ENCODE measurements at regions not wholly inside any gene's neighbourhood (a gene's known extent, or its start where the extent isn't known, plus 50 kb on each side); places are given as distances from the start of the nearest gene placed in this dataset.

DNA sequence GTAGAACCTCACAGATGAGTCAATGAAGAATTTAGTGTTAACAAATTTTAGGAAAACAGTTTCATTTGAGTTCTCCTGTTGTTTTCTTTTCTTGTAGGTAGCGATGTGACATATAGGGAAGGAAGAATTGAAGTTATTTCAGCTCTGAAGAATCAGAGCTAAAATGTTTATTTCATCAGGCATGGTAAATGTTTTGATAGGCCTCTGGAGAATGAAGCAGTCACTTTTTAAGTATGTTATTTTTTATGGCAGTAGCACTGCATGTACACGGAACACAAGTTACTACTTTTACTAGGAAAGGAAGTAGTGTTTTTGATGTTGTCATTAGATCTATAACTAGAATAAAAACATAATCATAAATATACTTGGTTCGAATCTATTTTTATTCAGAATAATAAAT lies 1357.3 kb upstream of the CITED2 start:
- Histone ChIP-seq H3K4me3 (no peak overlapping the region), H3K27me3 (no peaks in the 10 kb centered on the region), H3K9me3 (no peaks in the 10 kb centered on the region), H3K27ac (no peak overlapping the region), H3K36me3 (no peaks in the 10 kb centered on the region), H3K4me1 (no peaks in the 10 kb centered on the region)
- TF ChIP-seq POLR2AphosphoS5 (IDR thresholded peaks at IDR 0.05), result no peak
- TF ChIP-seq, protein P1, sequence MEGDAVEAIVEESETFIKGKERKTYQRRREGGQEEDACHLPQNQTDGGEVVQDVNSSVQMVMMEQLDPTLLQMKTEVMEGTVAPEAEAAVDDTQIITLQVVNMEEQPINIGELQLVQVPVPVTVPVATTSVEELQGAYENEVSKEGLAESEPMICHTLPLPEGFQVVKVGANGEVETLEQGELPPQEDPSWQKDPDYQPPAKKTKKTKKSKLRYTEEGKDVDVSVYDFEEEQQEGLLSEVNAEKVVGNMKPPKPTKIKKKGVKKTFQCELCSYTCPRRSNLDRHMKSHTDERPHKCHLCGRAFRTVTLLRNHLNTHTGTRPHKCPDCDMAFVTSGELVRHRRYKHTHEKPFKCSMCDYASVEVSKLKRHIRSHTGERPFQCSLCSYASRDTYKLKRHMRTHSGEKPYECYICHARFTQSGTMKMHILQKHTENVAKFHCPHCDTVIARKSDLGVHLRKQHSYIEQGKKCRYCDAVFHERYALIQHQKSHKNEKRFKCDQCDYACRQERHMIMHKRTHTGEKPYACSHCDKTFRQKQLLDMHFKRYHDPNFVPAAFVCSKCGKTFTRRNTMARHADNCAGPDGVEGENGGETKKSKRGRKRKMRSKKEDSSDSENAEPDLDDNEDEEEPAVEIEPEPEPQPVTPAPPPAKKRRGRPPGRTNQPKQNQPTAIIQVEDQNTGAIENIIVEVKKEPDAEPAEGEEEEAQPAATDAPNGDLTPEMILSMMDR (IDR thresholded peaks at IDR 0.05), result no peak
- DNase-seq (ENCODE audit: low spot score in 2 of 2), result no peak
- 81% methylated on average over 3 of the region's 3 CpGs for WGBS

DNA sequence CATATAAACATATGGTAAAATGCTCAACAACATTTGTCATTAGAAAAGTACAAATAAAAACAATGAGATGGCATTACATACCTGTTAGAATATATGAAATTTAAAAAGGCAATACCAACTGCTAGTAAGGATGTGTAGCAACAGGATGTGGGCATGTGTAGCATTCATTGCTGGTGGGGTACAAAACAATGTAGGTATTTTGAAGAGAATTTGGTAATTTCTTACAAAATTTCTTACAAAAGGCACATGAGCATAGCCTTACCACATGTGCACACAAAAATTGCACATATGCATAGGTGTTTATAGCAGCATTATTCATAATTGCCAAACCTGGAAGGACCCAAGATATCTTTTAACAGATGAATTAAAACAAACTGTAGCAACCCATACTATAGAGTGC lies 1355.1 kb upstream of the CITED2 start:
- Histone ChIP-seq H3K27ac (no peak overlapping the region), H3K9me3 (no peaks in the 10 kb centered on the region), H3K4me1 (no peaks in the 10 kb centered on the region), H3K27me3 (no peaks in the 10 kb centered on the region), H3K4me3 (no peak overlapping the region), H3K36me3 (no peaks in the 10 kb centered on the region)
- TF ChIP-seq EP300 (IDR thresholded peaks at IDR 0.05) (no peak), POLR2A (IDR thresholded peaks at IDR 0.05) (no peak), POLR2AphosphoS5 (IDR thresholded peaks at IDR 0.05) (no peak)
- TF ChIP-seq, protein P1 (IDR thresholded peaks at IDR 0.05), result no peak
- DNase-seq (ENCODE audit: low spot score in 2 of 2), result no peak

DNA sequence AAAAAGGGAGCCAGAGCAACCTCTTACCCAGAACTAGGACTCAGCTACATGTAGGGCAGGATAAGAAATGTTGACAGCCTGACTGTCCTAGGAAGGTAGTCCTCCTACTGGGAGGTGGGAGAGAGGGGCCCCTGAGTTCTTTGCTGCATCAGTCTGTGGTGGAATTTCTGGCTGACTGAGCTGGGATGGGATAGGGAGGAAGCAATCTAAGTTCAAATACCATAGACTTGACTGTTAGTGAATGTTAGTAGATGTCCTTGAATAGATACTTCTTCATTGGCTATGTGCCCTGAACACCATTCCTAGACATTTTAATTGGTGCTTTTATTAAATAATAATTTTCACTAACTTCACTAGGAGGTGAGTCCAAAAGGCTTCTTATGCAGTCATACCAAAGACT lies 1343.6 kb upstream of the CITED2 start:
- Histone ChIP-seq H3K4me1 (no peaks in the 10 kb centered on the region), H3K27ac (no peak overlapping the region), H3K4me3 (no peak overlapping the region), H3K9me3 (no peaks in the 10 kb centered on the region), H3K27me3 (no peaks in the 10 kb centered on the region), H3K36me3 (no peaks in the 10 kb centered on the region)
- no peak for DNase-seq (ENCODE audit: low spot score in 2 of 2)
- no peak for TF ChIP-seq EP300 (IDR thresholded peaks at IDR 0.05)
- no peak for TF ChIP-seq POLR2AphosphoS5 (IDR thresholded peaks at IDR 0.05)
- TF ChIP-seq, protein P1 (IDR thresholded peaks at IDR 0.05), result no peak
- no peak for TF ChIP-seq POLR2A (IDR thresholded peaks at IDR 0.05)

DNA sequence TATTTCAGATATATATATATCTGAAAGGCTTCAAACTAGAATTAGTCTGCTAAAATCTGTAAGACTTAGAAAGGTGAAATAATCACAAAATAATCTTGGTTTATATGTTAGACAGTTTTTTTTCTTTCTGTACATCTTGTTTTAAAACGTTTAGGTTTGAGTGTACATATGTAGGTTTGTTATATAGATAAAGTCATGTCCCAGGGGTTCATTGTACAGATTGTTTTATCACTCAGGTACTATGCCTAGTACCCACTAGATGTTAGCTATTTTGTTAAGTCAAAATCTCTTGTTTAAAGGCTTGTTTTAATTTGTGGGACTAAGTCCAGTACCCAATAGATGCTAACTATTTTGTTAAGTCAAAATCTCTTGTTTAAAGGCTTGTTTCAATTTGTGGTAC lies 1339.0 kb upstream of the CITED2 start:
- Histone ChIP-seq H3K4me3 (no peak overlapping the region), H3K36me3 (no peaks in the 10 kb centered on the region), H3K4me1 (no peaks in the 10 kb centered on the region), H3K27ac (no peak overlapping the region), H3K27me3 (no peaks in the 10 kb centered on the region), H3K9me3 (no peaks in the 10 kb centered on the region)
- 50% methylated on average over 1 of the region's 1 CpG for WGBS
- TF ChIP-seq POLR2AphosphoS5 (IDR thresholded peaks at IDR 0.05) (no peak), EP300 (IDR thresholded peaks at IDR 0.05) (no peak), POLR2A (IDR thresholded peaks at IDR 0.05) (no peak)
- TF ChIP-seq, protein P1 (IDR thresholded peaks at IDR 0.05), result no peak
- no peak for DNase-seq (ENCODE audit: low spot score in 2 of 2)

DNA sequence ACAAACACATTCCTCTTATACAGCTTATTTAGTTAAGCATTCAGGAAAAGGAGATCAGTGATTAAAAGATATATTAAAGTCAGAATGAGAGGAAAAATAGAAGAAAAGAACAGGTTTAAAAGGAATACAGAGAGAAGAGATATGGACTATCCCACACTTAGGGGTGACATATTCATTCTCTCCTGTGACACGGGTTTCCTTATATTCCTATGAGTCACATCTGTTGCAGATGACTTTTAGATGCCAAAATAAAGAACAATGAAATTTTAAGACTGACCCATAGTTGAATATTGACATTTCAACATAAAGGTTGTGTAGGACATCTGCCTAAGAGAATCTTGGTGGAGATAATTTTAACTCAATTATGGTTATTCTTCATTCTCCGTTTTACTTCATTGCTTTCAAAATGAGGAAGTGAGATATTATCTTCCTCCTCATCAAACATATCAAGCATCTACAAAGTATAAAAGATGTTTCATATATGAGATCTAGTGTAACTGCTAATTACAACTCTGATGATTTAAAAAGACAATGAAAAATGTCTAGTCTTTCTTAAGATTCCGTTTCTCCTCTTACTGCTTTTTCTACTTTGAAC lies 1336.7 kb upstream of the CITED2 start:
- no peak overlapping the region for H3K27ac ChIP-seq
- H3K4me3 ChIP-seq, result no peak overlapping the region
- no peaks in the 10 kb centered on the region for H3K36me3 ChIP-seq
- no peaks in the 10 kb centered on the region for H3K27me3 ChIP-seq
- 43% methylated on average over 3 of the region's 3 CpGs for whole genome bisulfite sequencing
- H3K4me1 ChIP-seq, result no peaks in the 10 kb centered on the region
- no peak for TF ChIP-seq EP300 (IDR thresholded peaks at IDR 0.05)
- TF ChIP-seq POLR2AphosphoS5 (IDR thresholded peaks at IDR 0.05), result no peak
- no peak for TF ChIP-seq POLR2A (IDR thresholded peaks at IDR 0.05)
- TF ChIP-seq, protein P1 (IDR thresholded peaks at IDR 0.05), result no peak
- DNase-seq (ENCODE audit: low spot score in 2 of 2), result no peak
- no peaks in the 10 kb centered on the region for H3K9me3 ChIP-seq
